HG03066 (cell line): ENCODE measurements at regions not wholly inside any gene's neighbourhood (a gene's known extent, or its start where the extent isn't known, plus 50 kb on each side); places are given as distances from the start of the nearest gene placed in this dataset.
"Not testable (repeated sequence)": the region's sequence is repeated elsewhere in the genome, so short reads cannot be mapped to it uniquely, and the experiment has no call there.

Experiments
- ATAC-seq: cut with Tn5 transposase; IDR thresholded peaks from one replicate; pipeline ENCODE4 v1.9.1; 2021; ENCODE audit warnings: low read depth; ENCODE audit not compliant: unreplicated experiment

DNA sequence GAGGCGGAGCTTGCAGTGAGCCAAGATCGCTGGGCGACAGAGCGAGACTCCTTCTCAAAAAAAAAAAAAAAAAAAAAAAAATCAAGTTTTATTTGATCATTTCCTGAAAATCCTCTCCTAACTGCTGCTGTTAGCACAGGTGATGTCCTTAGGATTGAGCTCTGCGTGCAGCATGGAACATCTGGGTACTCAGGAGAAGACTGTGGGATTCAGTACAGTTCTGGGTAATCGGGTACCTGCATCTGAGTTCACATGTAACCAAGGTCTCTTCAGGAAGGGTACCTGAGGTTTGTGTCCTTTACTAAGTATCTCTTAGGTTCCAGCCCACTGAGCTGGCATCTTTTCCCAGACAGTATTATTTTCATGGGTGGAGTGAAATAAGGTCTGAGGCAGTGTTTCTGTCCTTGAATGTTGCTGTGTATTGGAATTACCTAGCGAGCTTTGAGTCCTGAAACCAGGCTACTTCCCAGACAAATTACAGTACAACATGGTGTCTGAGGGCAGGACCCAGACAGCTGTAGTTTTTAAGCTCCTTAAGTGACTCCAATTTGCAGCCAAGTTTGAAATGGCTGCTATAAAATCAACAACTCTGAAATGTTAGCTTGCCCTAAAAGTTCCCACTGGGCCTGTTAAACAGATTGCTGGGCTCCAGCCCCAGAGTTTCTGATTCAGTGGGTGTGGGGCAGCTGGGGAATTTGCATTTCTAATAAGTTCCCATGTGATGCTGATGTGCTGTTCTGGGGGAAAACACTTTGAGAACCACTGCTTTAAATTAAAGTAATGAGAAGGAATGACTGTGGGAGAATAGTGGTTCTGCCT, 120.5 kb downstream of the PMAIP1 start:
- no peak for ATAC-seq

DNA sequence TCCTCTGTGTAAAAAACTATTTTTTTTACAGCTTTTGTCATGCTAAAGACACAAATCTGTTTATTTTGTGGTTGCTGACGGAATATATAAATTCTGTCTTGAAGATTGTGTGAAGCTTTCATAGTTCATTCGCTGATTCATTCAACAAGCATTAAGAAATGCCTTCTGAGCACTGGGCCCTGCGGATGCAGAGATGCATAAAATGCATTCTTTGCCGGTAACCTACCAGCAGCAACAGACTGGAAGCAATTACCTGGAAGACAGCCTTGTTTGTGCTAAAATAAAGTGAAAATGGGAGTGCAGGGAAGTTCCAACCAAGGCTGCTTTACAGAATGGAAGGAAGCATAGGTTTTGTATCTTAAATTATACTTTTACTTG, 119.7 kb downstream of the PMAIP1 start:
- no peak for ATAC-seq

- ATAC-seq: no peak
Observed at GRCh38 chr18:60018618-60019462, 119.0 kb downstream of the PMAIP1 start.

DNA sequence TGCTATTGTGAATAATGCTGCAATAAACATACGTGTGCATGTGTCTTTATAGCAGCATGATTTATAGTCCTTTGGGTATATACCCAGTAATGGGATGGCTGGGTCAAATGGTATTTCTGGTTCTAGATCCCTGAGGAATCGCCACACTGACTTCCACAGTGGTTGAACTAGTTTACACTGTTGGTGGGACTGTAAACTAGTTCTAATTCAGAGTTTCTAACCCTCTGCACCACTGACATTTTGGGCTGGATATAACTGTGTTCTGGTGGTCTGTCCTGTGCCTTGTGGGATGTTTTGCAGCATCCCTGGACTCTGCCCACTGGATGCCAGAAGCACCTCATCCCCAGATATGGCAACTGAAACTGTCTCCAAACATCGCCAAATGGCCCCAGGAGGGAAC, 118.3 kb downstream of the PMAIP1 start:
- ATAC-seq: not testable (repeated sequence)

- no peak for ATAC-seq
Observed at GRCh38 chr18:60017371-60017770, 117.6 kb downstream of the PMAIP1 start.

GRCh38 chr18:60015826-60016225, 116.0 kb downstream of the PMAIP1 start:
- not testable (repeated sequence) for ATAC-seq

DNA sequence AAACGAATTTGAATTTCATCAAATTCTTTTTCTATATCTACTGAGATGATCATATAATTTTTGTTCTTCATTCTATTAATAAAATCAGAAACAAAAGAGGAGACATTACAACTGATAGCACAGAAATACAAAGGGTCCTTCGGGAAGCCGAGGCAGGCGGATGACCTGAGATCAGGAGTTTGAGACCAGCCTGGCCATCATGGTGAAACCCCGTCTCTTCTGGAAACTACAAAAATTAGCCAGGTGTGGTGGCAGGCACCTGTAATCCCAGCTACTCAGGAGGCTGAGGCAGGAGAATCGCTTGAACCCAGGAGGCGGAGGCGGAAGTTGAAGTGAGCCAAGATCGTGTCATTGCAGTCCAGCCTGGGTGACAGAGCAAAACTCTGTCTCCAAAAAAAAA, 113.4 kb downstream of the PMAIP1 start:
- ATAC-seq: not testable (repeated sequence)

DNA sequence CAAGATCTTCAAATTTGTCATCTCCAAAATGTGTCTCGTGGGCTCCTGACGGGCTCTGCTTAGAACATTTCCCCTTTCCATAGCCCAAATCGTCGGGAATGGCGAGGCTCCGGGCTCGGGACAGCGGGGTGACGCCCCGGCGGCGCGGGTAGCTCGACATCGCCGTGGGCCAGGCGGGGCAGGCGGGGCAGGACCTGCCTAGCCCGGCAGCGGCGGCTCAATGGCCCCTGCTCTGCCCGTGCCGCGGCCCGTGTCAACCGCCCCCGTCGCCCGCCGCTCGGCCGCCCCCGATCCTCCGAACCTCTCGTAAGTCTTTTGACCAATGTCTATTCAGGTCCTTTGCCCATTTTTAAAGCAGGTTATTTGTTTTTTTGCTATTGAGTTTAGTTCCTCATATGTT, 111.2 kb downstream of the PMAIP1 start:
- ATAC-seq: no peak

GRCh38 chr18:60010513-60010912, 110.7 kb downstream of the PMAIP1 start:
- ATAC-seq: no peak

GRCh38 chr18:60007661-60008060, 107.9 kb downstream of the PMAIP1 start:
- ATAC-seq: no peak

DNA sequence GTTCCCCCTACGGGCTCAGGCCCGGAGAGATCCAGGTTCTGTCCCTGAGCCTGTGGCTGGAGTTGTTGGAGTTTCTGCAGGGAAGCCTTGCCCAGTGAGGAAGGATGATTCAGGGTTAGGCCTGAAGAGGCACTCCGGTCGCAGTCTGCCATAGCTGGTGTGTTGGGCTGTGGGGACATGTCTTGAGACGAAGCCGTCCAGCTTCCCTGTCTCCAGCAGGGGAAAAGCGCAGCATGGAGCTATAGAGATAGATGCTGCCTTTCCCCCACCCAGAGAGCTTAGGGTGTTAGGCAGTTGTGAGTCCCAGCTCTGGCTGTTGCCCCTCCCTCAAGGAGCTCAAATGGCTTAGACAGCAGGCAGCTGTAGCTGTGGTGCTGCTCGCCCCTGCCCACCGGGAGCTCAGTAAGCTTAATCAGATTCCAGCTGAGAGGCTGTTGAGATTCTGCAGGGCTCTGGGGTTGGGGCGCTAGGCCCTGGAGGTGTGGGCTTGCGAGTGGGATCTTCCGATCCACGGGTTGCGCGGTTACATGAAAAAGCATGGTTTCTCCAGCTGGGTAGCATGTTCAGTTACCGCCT, 103.9 kb downstream of the PMAIP1 start:
- no peak for ATAC-seq

DNA sequence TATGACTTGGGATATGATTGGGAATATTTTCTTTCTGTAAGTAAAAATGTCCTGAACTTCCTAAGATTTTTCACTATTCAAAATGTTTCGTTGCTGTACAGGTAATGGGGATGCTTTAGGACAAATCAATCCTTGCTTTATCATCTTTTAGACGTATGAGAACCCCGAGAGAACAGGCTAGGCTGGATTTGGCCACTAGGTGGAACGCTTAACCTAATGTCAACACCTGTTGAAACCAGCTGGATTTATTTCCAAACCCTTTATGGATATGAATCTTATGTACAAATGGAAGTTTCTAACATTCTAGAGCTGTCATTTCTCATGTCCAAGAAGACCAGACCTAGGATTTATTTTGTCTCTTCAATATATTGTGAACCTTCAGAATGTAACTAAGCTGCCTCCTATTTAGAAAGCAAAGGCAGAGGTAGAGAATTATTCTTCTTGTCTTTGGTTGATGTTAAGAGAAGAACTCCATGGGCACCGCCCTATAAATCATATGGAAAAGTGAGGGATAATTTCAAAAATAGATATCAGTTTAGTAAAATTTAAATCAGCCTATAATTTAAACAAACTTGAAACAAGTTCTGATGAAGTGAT, 96.7 kb downstream of the PMAIP1 start:
- ATAC-seq: peak; percentile 74

- ATAC-seq: no peak
Observed at GRCh38 chr18:59994357-59994756, 94.6 kb downstream of the PMAIP1 start.

- ATAC-seq: no peak
Observed at GRCh38 chr18:59993560-59993959, 93.8 kb downstream of the PMAIP1 start.

DNA sequence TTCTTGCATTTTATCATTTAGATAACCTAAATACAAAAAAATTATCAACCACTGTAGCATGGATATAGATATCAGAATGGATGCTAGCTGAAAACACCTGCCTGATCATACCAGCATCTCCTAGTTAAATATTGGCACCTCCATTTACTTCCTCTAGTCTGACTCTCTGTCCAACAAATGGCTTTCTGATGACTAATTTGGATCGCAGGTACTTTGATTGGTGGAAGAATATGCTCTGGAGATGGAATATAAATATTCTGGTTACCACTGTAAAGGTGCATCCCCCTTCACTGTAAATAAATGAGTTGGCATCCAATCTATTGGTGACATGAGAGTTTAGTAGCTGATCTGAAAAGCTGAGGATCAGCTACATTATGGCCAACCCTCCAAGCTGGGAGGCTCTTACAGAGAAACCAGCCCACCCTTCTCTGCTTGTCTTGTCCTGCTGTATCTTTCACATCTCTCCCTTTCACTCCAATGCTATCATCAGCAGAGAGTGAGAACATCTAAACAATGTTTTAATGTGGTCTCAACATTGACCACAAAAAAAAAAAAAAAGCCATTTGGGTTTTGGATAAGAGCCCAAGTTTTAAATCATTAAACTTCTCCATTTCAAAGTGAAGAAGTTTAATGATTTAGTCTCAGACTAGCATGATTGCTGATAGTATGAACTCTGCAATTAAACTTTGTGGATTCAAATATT, 90.5 kb downstream of the PMAIP1 start:
- no peak for ATAC-seq

DNA sequence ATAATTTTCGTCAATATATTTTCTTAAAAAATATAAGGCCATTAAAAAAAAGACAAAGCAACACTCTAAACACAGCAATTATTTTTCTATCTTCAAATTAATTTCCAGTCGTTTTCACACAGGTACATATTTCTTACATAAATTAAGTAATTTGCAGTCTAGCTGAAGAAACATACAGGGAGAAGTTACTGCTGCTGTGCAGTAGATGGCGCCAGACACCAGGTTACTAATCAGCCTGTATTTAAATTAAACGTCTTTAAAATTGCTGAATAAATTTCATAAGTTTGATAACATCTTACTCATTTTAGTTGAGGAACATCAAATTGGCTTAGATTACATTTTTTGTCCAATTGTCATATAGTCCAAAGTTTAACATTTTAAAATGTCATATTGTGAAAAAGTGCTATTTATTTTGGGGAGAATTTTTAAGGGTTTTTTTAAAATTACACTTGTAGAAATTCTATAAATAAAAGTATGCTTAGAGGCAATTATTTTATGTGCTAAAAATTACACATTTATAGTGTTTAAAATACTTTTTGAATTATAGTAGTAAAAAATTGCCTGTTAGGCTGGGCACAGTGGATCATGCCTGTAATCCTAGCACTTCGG, 88.4 kb downstream of the PMAIP1 start:
- no peak for ATAC-seq

DNA sequence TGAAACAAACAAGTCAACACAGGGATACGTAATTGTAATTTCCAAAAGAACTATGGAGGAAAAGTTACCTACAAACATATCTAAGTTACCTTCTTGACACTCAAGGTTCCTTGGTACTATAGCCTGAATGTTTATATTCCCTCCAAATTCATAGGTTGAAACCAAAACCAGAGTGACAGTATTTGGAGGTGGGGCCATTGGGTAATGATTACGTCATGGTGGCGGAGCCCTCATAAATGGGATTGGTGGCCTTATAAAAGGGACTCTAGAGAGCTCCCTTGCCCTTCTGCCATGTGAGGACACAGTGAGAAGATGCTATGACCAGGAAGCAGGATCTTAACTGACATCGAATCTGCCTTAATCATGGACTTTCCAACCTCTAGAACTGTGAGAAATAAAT, 87.3 kb downstream of the PMAIP1 start:
- ATAC-seq: no peak

DNA sequence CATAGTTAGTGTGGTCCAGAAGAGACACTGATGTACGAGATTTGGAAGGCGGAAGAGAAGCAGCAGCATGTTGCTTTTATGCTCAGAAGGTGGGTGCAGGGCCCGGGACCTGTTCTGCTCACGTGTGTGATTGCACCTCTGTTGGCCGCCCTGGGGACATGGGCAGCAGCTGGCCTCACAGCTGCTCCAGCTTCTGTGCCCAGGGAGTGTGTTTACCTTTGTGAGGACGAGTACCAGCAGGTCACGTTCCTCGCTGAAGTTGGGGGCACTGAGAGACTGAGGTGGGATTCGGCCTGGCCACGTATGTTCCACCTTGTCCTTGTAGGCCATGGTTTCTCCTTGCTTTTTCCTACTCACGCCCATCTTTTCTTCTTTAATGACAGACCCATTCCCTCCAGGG, 86.3 kb downstream of the PMAIP1 start:
- no peak for ATAC-seq

DNA sequence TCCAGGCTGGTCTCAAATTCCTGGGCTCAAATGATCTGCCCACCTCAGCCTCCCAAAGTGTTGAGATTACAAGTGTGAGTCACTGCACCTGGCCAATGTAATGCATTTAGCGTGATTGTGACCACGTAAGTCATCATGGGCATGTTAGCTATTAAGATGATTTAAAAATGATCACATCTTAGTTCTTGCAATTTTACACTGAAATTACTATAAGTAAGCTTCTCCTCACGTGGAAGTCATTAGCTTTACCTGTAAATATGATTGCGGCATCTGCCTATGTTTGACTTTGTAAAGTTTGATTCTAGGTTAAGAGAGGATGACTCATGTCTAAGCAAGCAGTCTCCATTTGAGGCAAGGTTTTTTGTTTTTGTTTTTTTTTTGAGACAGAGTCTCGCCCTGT, 85.5 kb downstream of the PMAIP1 start:
- ATAC-seq: no peak

- ATAC-seq: no peak
Observed at GRCh38 chr18:59983506-59983905, 83.7 kb downstream of the PMAIP1 start.
